GM19043 (cell line): ENCODE measurements at regions not wholly inside any gene's neighbourhood (a gene's known extent, or its start where the extent isn't known, plus 50 kb on each side); places are given as distances from the start of the nearest gene placed in this dataset.

Experiments
- ATAC-seq: cut with Tn5 transposase; IDR thresholded peaks from one replicate; pipeline ENCODE4 v1.9.1; 2021; ENCODE audit warnings: low read depth; ENCODE audit not compliant: unreplicated experiment

GRCh38 chr14:53567236-53567780 is 389.3 kb downstream of the BMP4 start:
- no peak for ATAC-seq

GRCh38 chr14:53564870-53565269 is 391.8 kb downstream of the BMP4 start:
- ATAC-seq, result peak; percentile 64

GRCh38 chr14:53563628-53564027 is 393.0 kb downstream of the BMP4 start:
- no peak for ATAC-seq

GRCh38 chr14:53553221-53553620 is 400.1 kb upstream of the DDHD1 start:
- ATAC-seq, result no peak

- ATAC-seq, result no peak
These were observed 398.7 kb upstream of the DDHD1 start for GRCh38 chr14:53551862-53552261.

GRCh38 chr14:53550776-53551175 is 397.7 kb upstream of the DDHD1 start:
- no peak for ATAC-seq

GRCh38 chr14:53549956-53550355 is 396.8 kb upstream of the DDHD1 start:
- no peak for ATAC-seq

GRCh38 chr14:53547593-53547992 is 394.5 kb upstream of the DDHD1 start:
- ATAC-seq, result no peak

GRCh38 chr14:53545217-53545616 is 392.1 kb upstream of the DDHD1 start:
- peak; percentile 74 for ATAC-seq

- no peak for ATAC-seq
These were observed 389.6 kb upstream of the DDHD1 start for GRCh38 chr14:53542732-53543131.

GRCh38 chr14:53541411-53541810 is 388.3 kb upstream of the DDHD1 start:
- ATAC-seq, result no peak

GRCh38 chr14:53539489-53540126 is 386.5 kb upstream of the DDHD1 start:
- peak; percentile 72 for ATAC-seq

- no peak for ATAC-seq
These were observed 385.3 kb upstream of the DDHD1 start for GRCh38 chr14:53538316-53538881.

- ATAC-seq, result no peak
These were observed 384.5 kb upstream of the DDHD1 start for GRCh38 chr14:53537422-53538315.

- no peak for ATAC-seq
These were observed 383.3 kb upstream of the DDHD1 start for GRCh38 chr14:53536446-53536845.

- ATAC-seq, result no peak
These were observed 381.7 kb upstream of the DDHD1 start for GRCh38 chr14:53534841-53535240.

GRCh38 chr14:53533384-53533970 is 380.4 kb upstream of the DDHD1 start:
- ATAC-seq, result no peak

GRCh38 chr14:53532853-53533252 is 379.7 kb upstream of the DDHD1 start:
- ATAC-seq, result no peak

- no peak for ATAC-seq
These were observed 378.6 kb upstream of the DDHD1 start for GRCh38 chr14:53531730-53532129.

- ATAC-seq, result no peak
These were observed 378.0 kb upstream of the DDHD1 start for GRCh38 chr14:53531156-53531555.

GRCh38 chr14:53529519-53529918 is 376.4 kb upstream of the DDHD1 start:
- no peak for ATAC-seq
